GM12878 (cell line): ENCODE measurements at regions not wholly inside any gene's neighbourhood (a gene's known extent, or its start where the extent isn't known, plus 50 kb on each side); places are given as distances from the start of the nearest gene placed in this dataset.

ENCODE experiments used
- ATAC-seq: fragments of 200-7000 bp; cut with Tn5 transposase; 3 replicates; pipeline ENCODE4 v1.9.1; 2020; ENCODE audit warnings: mild to moderate bottlenecking, moderate library complexity
- BruUV-seq: library from RNA; stranded (reverse); fragments of 400-500 nt; replicated peaks from 2 replicates; lab custom pipeline; 2021; lab: Mats Ljungman, UMichigan
- CTCF ChIA-PET: fragments of 300-600 bp; sonication (Branson Sonifier 250); formaldehyde crosslinking; extraction: SDS; loops from one replicate; lab custom pipeline; 2021; ENCODE audit warnings: inconsistent platforms; lab: Yijun Ruan, JAX
- POLR2A ChIA-PET: fragments of 350-600 bp; formaldehyde crosslinking; extraction: SDS; loops from one replicate; lab custom pipeline; 2021; ENCODE audit warnings: inconsistent platforms; lab: Charles Lee
- RAD21 ChIA-PET: fragments of 300-600 bp; sonication (Branson Sonifier 250); formaldehyde crosslinking; loops from one replicate; lab custom pipeline; 2023; ENCODE audit warnings: antibody characterized with exemption; ENCODE audit not compliant: unreplicated experiment; lab: Charles Lee
- SMC1A ChIA-PET: fragments of 300-600 bp; sonication (Branson Sonifier 250); formaldehyde crosslinking; loops from one replicate; lab custom pipeline; 2023; ENCODE audit not compliant: unreplicated experiment, uncharacterized antibody; lab: Charles Lee
- DNase-seq: peaks from one replicate; pipeline ENCODE4 v3.0.0-alpha.2; 2011; ENCODE audit warnings: low read depth, low spot score
- FAIRE-seq: peaks from 3 replicates; lab custom pipeline; 2011; peaks lifted over from hg19 to GRCh38; lab: Jason Lieb, UNC
- H2AFZ ChIP-seq: 2 replicates; pipeline ENCODE4 v1.6.0; 2011; ENCODE audit warnings: low read depth, low read length, control low read depth; ENCODE audit not compliant: control insufficient read depth
- H3K27ac ChIP-seq: 2 replicates; pipeline ENCODE4 v1.5.1; 2011; ENCODE audit warnings: control low read depth; ENCODE audit not compliant: control insufficient read depth, insufficient read depth
- H3K27me3 ChIP-seq, 2 experiments: replicated peaks in 1 of 2; 2 replicates each; pipeline versions ENCODE4 v1.6.0 to v1.6.1; 2011; ENCODE audit warnings: low read length in 1 of 2; ENCODE audit not compliant: control insufficient read depth in 2 of 2, insufficient read depth in 2 of 2
- H3K36me3 ChIP-seq, 2 experiments: 2 replicates each; pipeline ENCODE4 v1.5.1; 2011; ENCODE audit warnings: low read length in 1 of 2; ENCODE audit not compliant: control insufficient read depth in 2 of 2, insufficient read depth in 2 of 2
- H3K4me1 ChIP-seq: 2 replicates; pipeline ENCODE4 v1.6.1; 2011; ENCODE audit warnings: mild to moderate bottlenecking, low read length, moderate library complexity, mixed read lengths; ENCODE audit not compliant: control insufficient read depth, insufficient read depth
- H3K4me2 ChIP-seq: 2 replicates; pipeline ENCODE4 v1.6.0; 2011; ENCODE audit warnings: control low read depth; ENCODE audit not compliant: control insufficient read depth, insufficient read depth
- H3K4me3 ChIP-seq: fragments of 200-600 bp; sonication (generic); 2 replicates; pipeline ENCODE4 v1.5.1; 2016
- H3K79me2 ChIP-seq: 2 replicates; pipeline ENCODE4 v1.6.0; 2011; ENCODE audit warnings: low read length; ENCODE audit not compliant: control insufficient read depth, insufficient read depth
- H3K9ac ChIP-seq: 2 replicates; pipeline ENCODE4 v1.8.0; 2011; ENCODE audit warnings: low read length, control low read depth, mixed read lengths; ENCODE audit not compliant: control insufficient read depth, insufficient read depth
- H3K9me3 ChIP-seq: replicated peaks from 3 replicates; pipeline ENCODE4 v1.5.1; 2011; ENCODE audit warnings: mild to moderate bottlenecking, low read length; ENCODE audit not compliant: control insufficient read depth, insufficient read depth
- H4K20me1 ChIP-seq: 2 replicates; pipeline ENCODE4 v1.6.0; 2011; ENCODE audit not compliant: control insufficient read depth, insufficient read depth
- ATF3 ChIP-seq: IDR thresholded peaks from 2 replicates; pipeline ENCODE4 v1.6.1; 2011; ENCODE audit warnings: low read depth, mild to moderate bottlenecking, low read length, moderate library complexity, borderline replicate concordance; ENCODE audit errors: extremely low read depth
- MLLT1 ChIP-seq: fragments of 450-650 bp; IDR thresholded peaks from 2 replicates; pipeline ENCODE4 v1.6.1; 2016; ENCODE audit warnings: mild to moderate bottlenecking
- MYB ChIP-seq: fragments of 150-350 bp; IDR thresholded peaks from 2 replicates; pipeline ENCODE4 v1.6.1; 2014; ENCODE audit warnings: mild to moderate bottlenecking, low read depth, low read length, borderline replicate concordance
- RB1 ChIP-seq: fragments of 450-650 bp; formaldehyde crosslinking; IDR thresholded peaks from 2 replicates; pipeline ENCODE4 v1.6.1; 2017; ENCODE audit warnings: mild to moderate bottlenecking, borderline replicate concordance
- SUPT20H ChIP-seq: IDR thresholded peaks from 2 replicates; pipeline ENCODE4 v1.6.1; 2011; ENCODE audit warnings: low read depth, mild to moderate bottlenecking, low read length, moderate library complexity, borderline replicate concordance; ENCODE audit not compliant: control insufficient read depth
- SUZ12 ChIP-seq: fragments of 200-600 bp; sonication (generic); IDR thresholded peaks from one replicate; pipeline ENCODE4 v1.6.1; 2018; ENCODE audit warnings: antibody characterized with exemption, mild to moderate bottlenecking; ENCODE audit not compliant: unreplicated experiment
- TAF1 ChIP-seq: IDR thresholded peaks from 2 replicates; pipeline ENCODE4 v1.6.1; 2011; ENCODE audit warnings: mild to moderate bottlenecking, low read depth, low read length, borderline replicate concordance
- ZNF207 ChIP-seq: fragments of 450-650 bp; IDR thresholded peaks from 2 replicates; pipeline ENCODE4 v1.6.1; 2014; ENCODE audit warnings: antibody characterized with exemption, mild to moderate bottlenecking, borderline replicate concordance
- ZNF274 ChIP-seq: IDR thresholded peaks from one replicate; pipeline ENCODE4 v1.8.0; 2011; ENCODE audit not compliant: insufficient read length, insufficient read depth
- whole genome bisulfite sequencing: methylation state at CpG from one replicate; pipeline ENCODE4 v1.1.6; 2016; ENCODE audit warnings: low lambda C conversion rate; ENCODE audit not compliant: insufficient replicate concordance, insufficient coverage; ENCODE audit errors: missing lambda C conversion rate; 5-methylcytosine and 5-hydroxymethylcytosine counted together
- in situ Hi-C: fragments of 300-500 bp; cut with MboI; formaldehyde crosslinking; loops from 9 replicates; pipeline ENCODE4 v1.14.3; 2018; ENCODE audit warnings: mixed read lengths
- intact Hi-C: fragments of 100-400 bp; cut with micrococcal nuclease; formaldehyde crosslinking; loops from one replicate; pipeline ENCODE4 v1.14.2; 2022; ENCODE audit not compliant: unreplicated experiment
- TF ChIP-seq, protein P1 (sequence below): fragments of 450-650 bp; IDR thresholded peaks from 2 replicates; pipeline ENCODE4 v1.6.1; 2017; ENCODE audit warnings: mild to moderate bottlenecking, moderate library complexity
- TF ChIP-seq, protein P2 (sequence below): IDR thresholded peaks from 2 replicates; pipeline ENCODE4 v1.6.1; 2011; ENCODE audit warnings: mild to moderate bottlenecking, low read depth, low read length, moderate library complexity; ENCODE audit not compliant: insufficient replicate concordance

- Histone ChIP-seq H3K9ac (no peak overlapping the region), H2AFZ (no peak overlapping the region), H3K4me1 (no peaks in the 10 kb centered on the region), H3K9me3 (peaks cover 3% of the 10 kb centered on the region), H3K27ac (no peak overlapping the region), H3K27me3 (no peaks in the 10 kb centered on the region), H4K20me1 (no peaks in the 10 kb centered on the region), H3K4me2 (no peak overlapping the region), H3K4me3 (no peak overlapping the region), H3K36me3 (no peaks in the 10 kb centered on the region), H3K79me2 (peaks cover 12% of the 10 kb centered on the region)
- FAIRE-seq (peak; percentile 7), DNase-seq (no peak), ATAC-seq (peak; percentile 43)
- RAD21 ChIA-PET = interaction anchor here (0.6 to 3.2 kb wide), 5 partner anchors 9 to 56 kb away, joined by 3 to 11 read pairs (median 3); no protein-coding TSS in a partner anchor
- BruUV-seq = no TSS peak
- WGBS = 61% methylated on average over 6 of the region's 6 CpGs
- SMC1A ChIA-PET = interaction anchor here (0.9 to 2.4 kb wide), 9 partner anchors 10 to 299 kb away, joined by 3 to 9 read pairs (median 4); no protein-coding TSS in a partner anchor
- intact Hi-C loops (no loop called here), in situ Hi-C loops (no loop called here)
- POLR2A ChIA-PET = interaction anchor here (0.6 to 1.2 kb wide), 2 partner anchors 24 to 637 kb away, joined by 3 read pairs; no protein-coding TSS in a partner anchor
- CTCF ChIA-PET = no interaction called here
- TF ChIP-seq ATF3 (no peak), SUZ12 (no peak), RB1 (no peak), MLLT1 (no peak), SUPT20H (no peak), ZNF274 (no peak), TAF1 (no peak), ZNF207 (no peak), MYB (no peak)
- TF ChIP-seq, protein P1, sequence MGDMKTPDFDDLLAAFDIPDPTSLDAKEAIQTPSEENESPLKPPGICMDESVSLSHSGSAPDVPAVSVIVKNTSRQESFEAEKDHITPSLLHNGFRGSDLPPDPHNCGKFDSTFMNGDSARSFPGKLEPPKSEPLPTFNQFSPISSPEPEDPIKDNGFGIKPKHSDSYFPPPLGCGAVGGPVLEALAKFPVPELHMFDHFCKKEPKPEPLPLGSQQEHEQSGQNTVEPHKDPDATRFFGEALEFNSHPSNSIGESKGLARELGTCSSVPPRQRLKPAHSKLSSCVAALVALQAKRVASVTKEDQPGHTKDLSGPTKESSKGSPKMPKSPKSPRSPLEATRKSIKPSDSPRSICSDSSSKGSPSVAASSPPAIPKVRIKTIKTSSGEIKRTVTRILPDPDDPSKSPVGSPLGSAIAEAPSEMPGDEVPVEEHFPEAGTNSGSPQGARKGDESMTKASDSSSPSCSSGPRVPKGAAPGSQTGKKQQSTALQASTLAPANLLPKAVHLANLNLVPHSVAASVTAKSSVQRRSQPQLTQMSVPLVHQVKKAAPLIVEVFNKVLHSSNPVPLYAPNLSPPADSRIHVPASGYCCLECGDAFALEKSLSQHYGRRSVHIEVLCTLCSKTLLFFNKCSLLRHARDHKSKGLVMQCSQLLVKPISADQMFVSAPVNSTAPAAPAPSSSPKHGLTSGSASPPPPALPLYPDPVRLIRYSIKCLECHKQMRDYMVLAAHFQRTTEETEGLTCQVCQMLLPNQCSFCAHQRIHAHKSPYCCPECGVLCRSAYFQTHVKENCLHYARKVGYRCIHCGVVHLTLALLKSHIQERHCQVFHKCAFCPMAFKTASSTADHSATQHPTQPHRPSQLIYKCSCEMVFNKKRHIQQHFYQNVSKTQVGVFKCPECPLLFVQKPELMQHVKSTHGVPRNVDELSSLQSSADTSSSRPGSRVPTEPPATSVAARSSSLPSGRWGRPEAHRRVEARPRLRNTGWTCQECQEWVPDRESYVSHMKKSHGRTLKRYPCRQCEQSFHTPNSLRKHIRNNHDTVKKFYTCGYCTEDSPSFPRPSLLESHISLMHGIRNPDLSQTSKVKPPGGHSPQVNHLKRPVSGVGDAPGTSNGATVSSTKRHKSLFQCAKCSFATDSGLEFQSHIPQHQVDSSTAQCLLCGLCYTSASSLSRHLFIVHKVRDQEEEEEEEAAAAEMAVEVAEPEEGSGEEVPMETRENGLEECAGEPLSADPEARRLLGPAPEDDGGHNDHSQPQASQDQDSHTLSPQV = no peak
- TF ChIP-seq, protein P2, sequence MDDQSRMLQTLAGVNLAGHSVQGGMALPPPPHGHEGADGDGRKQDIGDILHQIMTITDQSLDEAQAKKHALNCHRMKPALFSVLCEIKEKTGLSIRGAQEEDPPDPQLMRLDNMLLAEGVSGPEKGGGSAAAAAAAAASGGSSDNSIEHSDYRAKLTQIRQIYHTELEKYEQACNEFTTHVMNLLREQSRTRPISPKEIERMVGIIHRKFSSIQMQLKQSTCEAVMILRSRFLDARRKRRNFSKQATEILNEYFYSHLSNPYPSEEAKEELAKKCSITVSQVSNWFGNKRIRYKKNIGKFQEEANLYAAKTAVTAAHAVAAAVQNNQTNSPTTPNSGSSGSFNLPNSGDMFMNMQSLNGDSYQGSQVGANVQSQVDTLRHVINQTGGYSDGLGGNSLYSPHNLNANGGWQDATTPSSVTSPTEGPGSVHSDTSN = no peak
Measured at GRCh38 chr14:71454513-71455332, 477.5 kb upstream of the RGS6 start.
